Ascending aorta (tissue), 2 donors: ENCODE measurements at regions not wholly inside any gene's neighbourhood (a gene's known extent, or its start where the extent isn't known, plus 50 kb on each side); places are given as distances from the start of the nearest gene placed in this dataset.
A peak's percentile ranks its signal among the peaks of the same experiment; 100 is the strongest.
"Not testable (repeated sequence)": the region's sequence is repeated elsewhere in the genome, so short reads cannot be mapped to it uniquely, and the experiment has no call there.

ENCODE experiments used
- DNase-seq, 2 donors: peaks; one replicate each; pipeline ENCODE4 v3.0.0-alpha.2; 2019; ENCODE audit warnings: low spot score in 2 of 2
- H3K27ac ChIP-seq, 2 donors: fragments of 200-600 bp; sonication (generic); one replicate each; pipeline ENCODE4 v1.5.1; 2016 to 2017; ENCODE audit warnings: mild to moderate bottlenecking in 1 of 2
- H3K27me3 ChIP-seq: fragments of 200-600 bp; sonication (generic); one replicate; pipeline ENCODE4 v1.5.1; 2017
- H3K36me3 ChIP-seq, 2 donors: fragments of 200-600 bp; sonication (generic); one replicate each; pipeline ENCODE4 v1.5.1; 2016
- H3K4me1 ChIP-seq, 2 donors: fragments of 200-600 bp; sonication (generic); one replicate each; pipeline ENCODE4 v1.5.1; 2016 to 2017; ENCODE audit warnings: mild to moderate bottlenecking in 1 of 2
- H3K4me3 ChIP-seq, 2 donors: fragments of 200-600 bp; sonication (generic); one replicate each; pipeline ENCODE4 v1.5.1; 2016 to 2017; ENCODE audit warnings: mild to moderate bottlenecking in 1 of 2
- H3K9me3 ChIP-seq, 2 donors: fragments of 200-600 bp; sonication (generic); one replicate each; pipeline ENCODE4 v1.5.1; 2016
- CTCF ChIP-seq, 3 experiments: fragments of 200-600 bp in 2 of 3; fragments of 450-650 bp in 1 of 3; sonication (generic) in 2 of 3; IDR thresholded peaks; one replicate each; pipeline ENCODE4 v1.5.1; 2016 to 2019; ENCODE audit warnings: antibody characterized with exemption in 3 of 3, mild to moderate bottlenecking in 1 of 3, moderate library complexity in 1 of 3
- intact Hi-C: fragments of 100-400 bp; cut with DNase I; formaldehyde crosslinking; loops from one replicate; pipeline ENCODE4 v1.15.1; 2023

- Histone ChIP-seq H3K4me3 (no peak overlapping the region), H3K4me1 (no peaks in the 10 kb centered on the region), H3K36me3 (no peaks in the 10 kb centered on the region), H3K27ac (no peak overlapping the region), H3K27me3 (no peaks in the 10 kb centered on the region), H3K9me3 (no peaks in the 10 kb centered on the region)
- no peak for TF ChIP-seq CTCF (IDR thresholded peaks at IDR 0.05)
- no peak for DNase-seq
- intact Hi-C loops, result no loop called here
Observed at GRCh38 chr7:83276250-83276649, 113.6 kb upstream of the PCLO start.

- TF ChIP-seq CTCF (IDR thresholded peaks at IDR 0.05), result no peak
- intact Hi-C loops, result no loop called here
- Histone ChIP-seq H3K36me3 (no peaks in the 10 kb centered on the region), H3K27me3 (no peaks in the 10 kb centered on the region), H3K4me3 (no peak overlapping the region), H3K27ac (no peak overlapping the region), H3K9me3 (no peaks in the 10 kb centered on the region), H3K4me1 (no peaks in the 10 kb centered on the region)
- DNase-seq, result no peak
Observed at GRCh38 chr7:83273699-83274098, 111.0 kb upstream of the PCLO start.

- no peak for DNase-seq
- Histone ChIP-seq H3K4me3 (no peak overlapping the region), H3K27ac (no peak overlapping the region), H3K36me3 (no peaks in the 10 kb centered on the region), H3K9me3 (no peaks in the 10 kb centered on the region), H3K27me3 (no peaks in the 10 kb centered on the region), H3K4me1 (no peaks in the 10 kb centered on the region)
- peak in 2 of 3 experiments; percentile 10 to 29 for TF ChIP-seq CTCF (IDR thresholded peaks at IDR 0.05)
- intact Hi-C loops, result no loop called here
Observed at GRCh38 chr7:83271212-83272099, 108.8 kb upstream of the PCLO start.

- DNase-seq, result no peak
- Histone ChIP-seq H3K4me3 (no peak overlapping the region), H3K9me3 (no peaks in the 10 kb centered on the region), H3K4me1 (no peaks in the 10 kb centered on the region), H3K36me3 (no peaks in the 10 kb centered on the region), H3K27me3 (no peaks in the 10 kb centered on the region), H3K27ac (no peak overlapping the region)
- intact Hi-C loops, result no loop called here
- TF ChIP-seq CTCF (IDR thresholded peaks at IDR 0.05), result no peak
Observed at GRCh38 chr7:83270407-83270806, 107.7 kb upstream of the PCLO start.

GRCh38 chr7:83267141-83267631, 104.5 kb upstream of the PCLO start:
- H3K36me3 ChIP-seq, result no peaks in the 10 kb centered on the region
- intact Hi-C loops, result no loop called here
- H3K27ac ChIP-seq, result no peak overlapping the region
- TF ChIP-seq CTCF (IDR thresholded peaks at IDR 0.05), result no peak
- H3K27me3 ChIP-seq, result no peaks in the 10 kb centered on the region
- no peaks in the 10 kb centered on the region for H3K4me1 ChIP-seq
- no peaks in the 10 kb centered on the region for H3K9me3 ChIP-seq
- no peak for DNase-seq
- no peak overlapping the region for H3K4me3 ChIP-seq

- DNase-seq, H3K27ac ChIP-seq, H3K36me3 ChIP-seq, H3K4me1 ChIP-seq, H3K4me3 ChIP-seq, H3K27me3 ChIP-seq, intact Hi-C loops, H3K9me3 ChIP-seq: not testable (repeated sequence)
Observed at GRCh38 chr7:83263442-83264034, 100.9 kb upstream of the PCLO start.
